HCT116 (cell line): ENCODE measurements at regions not wholly inside any gene's neighbourhood (a gene's known extent, or its start where the extent isn't known, plus 50 kb on each side); places are given as distances from the start of the nearest gene placed in this dataset.

Experiments
- ATAC-seq: fragments of 200-7000 bp; cut with Tn5 transposase; 2 replicates; pipeline ENCODE4 v1.9.1; 2020; ENCODE audit warnings: mild to moderate bottlenecking, moderate library complexity
- BruUV-seq: library from RNA; stranded (reverse); fragments of 400-500 nt; replicated peaks from 2 replicates; lab custom pipeline; 2021; lab: Mats Ljungman, UMichigan
- CTCF ChIA-PET: fragments of 300-600 bp; sonication (Branson Sonifier 250); formaldehyde crosslinking; loops from one replicate; lab custom pipeline; 2021; ENCODE audit warnings: antibody characterized with exemption; lab: Charles Lee
- POLR2A ChIA-PET: fragments of 300-600, 350-600 bp; sonication (Branson Sonifier 250); formaldehyde crosslinking; loops from one replicate; lab custom pipeline; 2021; ENCODE audit warnings: antibody characterized with exemption; lab: Charles Lee
- RAD21 ChIA-PET, 2 experiments: fragments of 300-600 bp; sonication (Branson Sonifier 250); formaldehyde crosslinking; loops; one replicate each; lab custom pipeline; 2023; ENCODE audit warnings: low total read pairs in 2 of 2; ENCODE audit not compliant: uncharacterized antibody in 2 of 2, unreplicated experiment in 2 of 2, low non-redundant PET in 1 of 2; lab: Charles Lee
- DNase-seq: peaks from one replicate; pipeline ENCODE4 v3.0.0-alpha.2; 2010; ENCODE audit warnings: low read depth, low spot score
- H2AFZ ChIP-seq: fragments of 200-600 bp; shearing (Covaris generic), sonication (generic); 2 replicates; pipeline ENCODE4 v1.6.1; 2017; ENCODE audit warnings: low read depth, mixed run types, mixed read lengths, antibody characterized with exemption, low read length; ENCODE audit not compliant: poor library complexity, severe bottlenecking
- H3K27ac ChIP-seq: 2 replicates; pipeline ENCODE4 v1.5.1; 2012; ENCODE audit warnings: low read depth, low read length
- H3K27me3 ChIP-seq: fragments of 200-600 bp; sonication (generic); 2 replicates; pipeline ENCODE4 v1.6.1; 2016; ENCODE audit warnings: mixed run types, low read length, mixed read lengths; ENCODE audit not compliant: insufficient read depth
- H3K36me3 ChIP-seq, 2 experiments: fragments of 200-500 bp in 1 of 2; fragments of 200-600 bp in 1 of 2; sonication (Bioruptor generic) in 1 of 2; sonication (generic) in 1 of 2; 2 replicates each; pipeline versions ENCODE4 v1.5.1 to v1.6.1; 2014 to 2016; ENCODE audit warnings: low read length in 2 of 2, inconsistent platforms in 1 of 2, mixed read lengths in 1 of 2, mixed run types in 1 of 2; ENCODE audit not compliant: insufficient read depth in 2 of 2, control insufficient read depth in 1 of 2
- H3K4me1 ChIP-seq, 2 experiments: fragments of 200-600 bp in 1 of 2; sonication (generic) in 1 of 2; 2 replicates each; pipeline versions ENCODE4 v1.5.1 to v1.6.1; 2012 to 2017; ENCODE audit warnings: low read length in 2 of 2, inconsistent platforms in 1 of 2, mild to moderate bottlenecking in 1 of 2, mixed read lengths in 1 of 2, mixed run types in 1 of 2, moderate library complexity in 1 of 2; ENCODE audit not compliant: insufficient read depth in 2 of 2, control insufficient read depth in 1 of 2
- H3K4me2 ChIP-seq: fragments of 200-600 bp; sonication (generic); 2 replicates; pipeline ENCODE4 v1.6.1; 2017; ENCODE audit warnings: mixed run types, low read length, mixed read lengths
- H3K4me3 ChIP-seq, 2 experiments: fragments of 200-600 bp in 1 of 2; sonication (generic) in 1 of 2; replicated peaks in 1 of 2; 2 replicates each; pipeline ENCODE4 v1.5.1; 2011 to 2016; ENCODE audit warnings: low read length in 2 of 2, control low read depth in 1 of 2, low read depth in 1 of 2, mild to moderate bottlenecking in 1 of 2, mixed read lengths in 1 of 2, mixed run types in 1 of 2
- H3K79me2 ChIP-seq: fragments of 200-600 bp; sonication (generic); 2 replicates; pipeline ENCODE4 v1.6.1; 2017; ENCODE audit warnings: mild to moderate bottlenecking, mixed run types, low read length, moderate library complexity, mixed read lengths; ENCODE audit not compliant: insufficient read depth
- H3K9ac ChIP-seq: fragments of 200-600 bp; sonication (generic); 2 replicates; pipeline ENCODE4 v1.6.1; 2016; ENCODE audit warnings: low read length, mixed read lengths
- H3K9me2 ChIP-seq: fragments of 200-600 bp; sonication (generic), shearing (Covaris generic); 2 replicates; pipeline ENCODE4 v1.6.1; 2017; ENCODE audit warnings: mixed run types, mild to moderate bottlenecking, moderate library complexity; ENCODE audit not compliant: insufficient read depth
- H3K9me3 ChIP-seq, 2 experiments: fragments of 200-500 bp in 1 of 2; fragments of 200-600 bp in 1 of 2; sonication (Bioruptor generic) in 1 of 2; sonication (generic) in 1 of 2; 2 replicates each; pipeline ENCODE4 v1.6.1; 2014 to 2017; ENCODE audit warnings: low read length in 2 of 2, mixed read lengths in 2 of 2, inconsistent platforms in 1 of 2, low read depth in 1 of 2, mild to moderate bottlenecking in 1 of 2, mixed run types in 1 of 2, moderate library complexity in 1 of 2; ENCODE audit not compliant: control insufficient read depth in 1 of 2, insufficient read depth in 1 of 2
- H4K20me1 ChIP-seq: fragments of 200-600 bp; sonication (generic), shearing (Covaris generic); 2 replicates; pipeline ENCODE4 v1.6.1; 2017; ENCODE audit warnings: mixed run types, mild to moderate bottlenecking, moderate library complexity; ENCODE audit not compliant: insufficient read depth
- CBX3 ChIP-seq: IDR thresholded peaks from 2 replicates; pipeline ENCODE4 v1.6.1; 2012; ENCODE audit warnings: low read depth
- CEBPB ChIP-seq: IDR thresholded peaks from 2 replicates; pipeline ENCODE4 v1.6.1; 2012; ENCODE audit warnings: low read depth
- EZH2 ChIP-seq: fragments of 200-600 bp; sonication (generic); IDR thresholded peaks from 2 replicates; pipeline ENCODE4 v1.6.1; 2017; ENCODE audit warnings: antibody characterized with exemption, mixed run types
- FOSL1 ChIP-seq: IDR thresholded peaks from 2 replicates; pipeline ENCODE4 v1.6.1; 2012; ENCODE audit warnings: low read depth
- POLR2AphosphoS5 ChIP-seq: IDR thresholded peaks from 2 replicates; pipeline ENCODE4 v1.6.1; 2011; ENCODE audit warnings: mild to moderate bottlenecking, low read depth, low read length, moderate library complexity
- YY1 ChIP-seq: IDR thresholded peaks from 2 replicates; pipeline ENCODE4 v1.6.1; 2011; ENCODE audit warnings: low read length, low read depth, moderate library complexity, mild to moderate bottlenecking; ENCODE audit not compliant: insufficient replicate concordance; ENCODE audit errors: extremely low read depth
- intact Hi-C: fragments of 100-400 bp; cut with micrococcal nuclease; formaldehyde crosslinking; loops from 2 replicates; pipeline ENCODE4 v1.10.0; 2022
- TF ChIP-seq, protein P1 (sequence below), 3 experiments: fragments of 200-600 bp in 1 of 3; sonication (generic) in 1 of 3; IDR thresholded peaks in 2 of 3; conservative IDR thresholded peaks in 1 of 3; 2 replicates each; pipeline ENCODE4 v1.5.1; 2012 to 2017; ENCODE audit warnings: low read depth in 2 of 3, low read length in 2 of 3, antibody characterized with exemption in 1 of 3, borderline replicate concordance in 1 of 3, control low read depth in 1 of 3, mild to moderate bottlenecking in 1 of 3, mixed read lengths in 1 of 3, mixed run types in 1 of 3, moderate library complexity in 1 of 3; ENCODE audit not compliant: insufficient read depth in 1 of 3
- TF ChIP-seq, protein P2 (sequence below): IDR thresholded peaks from 2 replicates; pipeline ENCODE4 v1.6.1; 2012; ENCODE audit warnings: low read depth

DNA sequence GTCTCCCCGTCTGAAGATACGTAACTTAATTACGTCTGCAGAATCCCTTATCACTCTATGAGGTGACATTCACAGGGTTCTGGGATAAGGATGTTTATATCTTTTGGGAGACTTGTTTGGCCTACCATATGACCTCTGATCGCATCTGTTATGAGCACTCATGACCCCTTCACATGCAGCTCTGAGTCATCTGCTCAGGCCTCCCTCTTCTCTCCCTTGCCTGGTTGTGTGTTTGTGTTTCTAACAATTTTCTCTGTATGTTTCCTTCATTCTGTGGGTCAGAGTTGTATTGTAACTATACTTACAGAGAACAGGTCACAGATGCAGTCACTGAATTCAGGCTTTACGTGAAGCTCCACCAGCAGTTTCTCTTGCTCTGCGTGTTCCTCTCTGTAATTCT lies 330.6 kb downstream of the TENT4A start (continued):
- TF ChIP-seq, protein P1, sequence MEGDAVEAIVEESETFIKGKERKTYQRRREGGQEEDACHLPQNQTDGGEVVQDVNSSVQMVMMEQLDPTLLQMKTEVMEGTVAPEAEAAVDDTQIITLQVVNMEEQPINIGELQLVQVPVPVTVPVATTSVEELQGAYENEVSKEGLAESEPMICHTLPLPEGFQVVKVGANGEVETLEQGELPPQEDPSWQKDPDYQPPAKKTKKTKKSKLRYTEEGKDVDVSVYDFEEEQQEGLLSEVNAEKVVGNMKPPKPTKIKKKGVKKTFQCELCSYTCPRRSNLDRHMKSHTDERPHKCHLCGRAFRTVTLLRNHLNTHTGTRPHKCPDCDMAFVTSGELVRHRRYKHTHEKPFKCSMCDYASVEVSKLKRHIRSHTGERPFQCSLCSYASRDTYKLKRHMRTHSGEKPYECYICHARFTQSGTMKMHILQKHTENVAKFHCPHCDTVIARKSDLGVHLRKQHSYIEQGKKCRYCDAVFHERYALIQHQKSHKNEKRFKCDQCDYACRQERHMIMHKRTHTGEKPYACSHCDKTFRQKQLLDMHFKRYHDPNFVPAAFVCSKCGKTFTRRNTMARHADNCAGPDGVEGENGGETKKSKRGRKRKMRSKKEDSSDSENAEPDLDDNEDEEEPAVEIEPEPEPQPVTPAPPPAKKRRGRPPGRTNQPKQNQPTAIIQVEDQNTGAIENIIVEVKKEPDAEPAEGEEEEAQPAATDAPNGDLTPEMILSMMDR (IDR thresholded peaks at IDR 0.05 in 2 of 3, conservative IDR thresholded peaks at IDR 0.05 in 1 of 3; ENCODE audit: borderline replicate concordance in 1 of 3, insufficient read depth in 1 of 3, low read depth in 2 of 3, low read length in 2 of 3), result no peak
- TF ChIP-seq YY1 (no peak), EZH2 (no peak)

DNA sequence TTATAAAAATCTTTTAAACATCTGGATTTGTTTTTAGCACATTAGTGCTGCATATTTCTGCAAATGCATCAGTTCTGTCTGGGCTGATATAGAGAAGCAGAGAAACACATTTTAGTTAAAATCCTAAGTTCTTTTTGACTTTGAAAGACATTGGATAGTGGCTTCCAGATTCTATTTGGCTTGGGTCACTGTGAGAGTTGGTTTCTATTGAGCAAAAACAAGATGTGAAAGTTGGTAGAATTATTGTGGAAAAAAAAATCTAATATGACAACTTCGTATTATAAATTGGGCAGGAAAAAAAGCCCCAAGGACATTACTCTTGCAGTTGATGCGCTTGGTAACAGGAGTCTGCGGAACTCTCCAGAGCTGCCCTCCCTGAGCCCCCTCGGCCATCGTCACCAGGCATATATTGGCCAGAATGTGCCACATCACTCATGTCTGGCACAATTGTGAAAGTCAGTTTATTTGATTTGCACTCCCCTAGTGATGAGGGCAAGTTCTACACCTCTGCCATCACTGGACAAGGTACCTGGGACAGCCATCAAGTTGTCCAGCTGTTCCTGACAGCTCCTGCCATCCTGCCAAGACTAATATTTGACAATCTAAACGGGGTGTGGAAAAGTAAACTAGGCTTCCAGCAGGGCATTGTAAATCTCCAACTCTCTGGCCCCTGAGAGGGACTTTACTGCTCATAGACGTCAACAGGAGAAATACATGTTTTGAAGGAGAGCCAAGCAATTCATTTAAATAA lies 334.5 kb downstream of the TENT4A start:
- Histone ChIP-seq H3K36me3 (no peaks in the 10 kb centered on the region), H3K27ac (no peak overlapping the region), H3K4me2 (no peak overlapping the region), H2AFZ (no peak overlapping the region), H3K79me2 (no peaks in the 10 kb centered on the region), H3K4me3 (no peak overlapping the region), H3K9ac (no peak overlapping the region), H3K9me3 (0 out of 4 replicates have a peak, but pooled peaks cover 0 to 2% of the 10 kb centered on the region in 2 experiments), H3K27me3 (no peaks in the 10 kb centered on the region), H3K4me1 (no peaks in the 10 kb centered on the region), H3K9me2 (no peaks in the 10 kb centered on the region), H4K20me1 (no peaks in the 10 kb centered on the region)
- intact Hi-C loops, result no loop called here
- TF ChIP-seq EZH2, result no peak
- BruUV-seq, result no TSS peak
- RAD21 ChIA-PET, result no interaction called here
- POLR2A ChIA-PET, result no interaction called here
- DNase-seq (no peak), ATAC-seq (no peak)
- CTCF ChIA-PET, result no interaction called here

DNA sequence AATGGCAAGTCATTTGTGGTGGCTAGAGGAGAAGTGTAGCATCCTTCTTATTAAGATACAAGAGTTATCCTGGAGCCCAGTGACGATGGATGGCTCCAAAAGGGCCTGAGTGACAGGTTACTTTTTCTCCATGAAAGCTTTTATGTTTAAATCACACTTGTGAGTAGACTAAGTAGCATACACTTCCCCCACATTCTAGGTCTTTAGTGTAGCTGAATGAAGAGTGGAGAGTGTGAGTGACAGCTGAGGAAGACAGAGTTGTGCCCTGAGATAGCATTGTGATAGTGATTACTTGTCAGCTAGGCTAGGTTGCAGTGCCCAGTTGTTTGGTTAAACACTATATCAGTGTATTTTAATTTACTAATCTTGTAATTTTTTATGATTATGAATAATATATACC lies 337.8 kb downstream of the TENT4A start:
- no peaks in the 10 kb centered on the region for H3K4me1 ChIP-seq
- no peak overlapping the region for H3K27ac ChIP-seq
- ChIA-PET POLR2A (no interaction called here), CTCF (no interaction called here), RAD21 (no interaction called here)
- no peak overlapping the region for H3K4me3 ChIP-seq
- BruUV-seq, result no TSS peak
- no peak for DNase-seq
- H3K9me3 ChIP-seq, result 0 out of 4 replicates have a peak, but pooled peaks cover 0 to 2% of the 10 kb centered on the region in 2 experiments
- no peaks in the 10 kb centered on the region for H3K9me2 ChIP-seq
- H3K36me3 ChIP-seq, result no peaks in the 10 kb centered on the region
- intact Hi-C loops, result no loop called here
- H3K9ac ChIP-seq, result no peak overlapping the region
- no peak for ATAC-seq
- H2AFZ ChIP-seq, result no peak overlapping the region
- TF ChIP-seq YY1 (no peak), FOSL1 (no peak), POLR2AphosphoS5 (no peak), CEBPB (no peak), CBX3 (no peak)
- TF ChIP-seq, protein P2, sequence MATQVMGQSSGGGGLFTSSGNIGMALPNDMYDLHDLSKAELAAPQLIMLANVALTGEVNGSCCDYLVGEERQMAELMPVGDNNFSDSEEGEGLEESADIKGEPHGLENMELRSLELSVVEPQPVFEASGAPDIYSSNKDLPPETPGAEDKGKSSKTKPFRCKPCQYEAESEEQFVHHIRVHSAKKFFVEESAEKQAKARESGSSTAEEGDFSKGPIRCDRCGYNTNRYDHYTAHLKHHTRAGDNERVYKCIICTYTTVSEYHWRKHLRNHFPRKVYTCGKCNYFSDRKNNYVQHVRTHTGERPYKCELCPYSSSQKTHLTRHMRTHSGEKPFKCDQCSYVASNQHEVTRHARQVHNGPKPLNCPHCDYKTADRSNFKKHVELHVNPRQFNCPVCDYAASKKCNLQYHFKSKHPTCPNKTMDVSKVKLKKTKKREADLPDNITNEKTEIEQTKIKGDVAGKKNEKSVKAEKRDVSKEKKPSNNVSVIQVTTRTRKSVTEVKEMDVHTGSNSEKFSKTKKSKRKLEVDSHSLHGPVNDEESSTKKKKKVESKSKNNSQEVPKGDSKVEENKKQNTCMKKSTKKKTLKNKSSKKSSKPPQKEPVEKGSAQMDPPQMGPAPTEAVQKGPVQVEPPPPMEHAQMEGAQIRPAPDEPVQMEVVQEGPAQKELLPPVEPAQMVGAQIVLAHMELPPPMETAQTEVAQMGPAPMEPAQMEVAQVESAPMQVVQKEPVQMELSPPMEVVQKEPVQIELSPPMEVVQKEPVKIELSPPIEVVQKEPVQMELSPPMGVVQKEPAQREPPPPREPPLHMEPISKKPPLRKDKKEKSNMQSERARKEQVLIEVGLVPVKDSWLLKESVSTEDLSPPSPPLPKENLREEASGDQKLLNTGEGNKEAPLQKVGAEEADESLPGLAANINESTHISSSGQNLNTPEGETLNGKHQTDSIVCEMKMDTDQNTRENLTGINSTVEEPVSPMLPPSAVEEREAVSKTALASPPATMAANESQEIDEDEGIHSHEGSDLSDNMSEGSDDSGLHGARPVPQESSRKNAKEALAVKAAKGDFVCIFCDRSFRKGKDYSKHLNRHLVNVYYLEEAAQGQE, result no peak
- no peaks in the 10 kb centered on the region for H3K79me2 ChIP-seq
- no peak overlapping the region for H3K4me2 ChIP-seq
- no peaks in the 10 kb centered on the region for H4K20me1 ChIP-seq
- no peaks in the 10 kb centered on the region for H3K27me3 ChIP-seq
